HUDEP-2 (cell line): ENCODE measurements at regions not wholly inside any gene's neighbourhood (a gene's known extent, or its start where the extent isn't known, plus 50 kb on each side); places are given as distances from the start of the nearest gene placed in this dataset.
"Not testable (repeated sequence)": the region's sequence is repeated elsewhere in the genome, so short reads cannot be mapped to it uniquely, and the experiment has no call there.

Experiments used
- DNase-seq, 76 experiments: peaks; one replicate each; lab custom pipeline; 2025; ENCODE audit not compliant: unreplicated experiment in 76 of 76; lab: John Stamatoyannopoulos, UW

DNA sequence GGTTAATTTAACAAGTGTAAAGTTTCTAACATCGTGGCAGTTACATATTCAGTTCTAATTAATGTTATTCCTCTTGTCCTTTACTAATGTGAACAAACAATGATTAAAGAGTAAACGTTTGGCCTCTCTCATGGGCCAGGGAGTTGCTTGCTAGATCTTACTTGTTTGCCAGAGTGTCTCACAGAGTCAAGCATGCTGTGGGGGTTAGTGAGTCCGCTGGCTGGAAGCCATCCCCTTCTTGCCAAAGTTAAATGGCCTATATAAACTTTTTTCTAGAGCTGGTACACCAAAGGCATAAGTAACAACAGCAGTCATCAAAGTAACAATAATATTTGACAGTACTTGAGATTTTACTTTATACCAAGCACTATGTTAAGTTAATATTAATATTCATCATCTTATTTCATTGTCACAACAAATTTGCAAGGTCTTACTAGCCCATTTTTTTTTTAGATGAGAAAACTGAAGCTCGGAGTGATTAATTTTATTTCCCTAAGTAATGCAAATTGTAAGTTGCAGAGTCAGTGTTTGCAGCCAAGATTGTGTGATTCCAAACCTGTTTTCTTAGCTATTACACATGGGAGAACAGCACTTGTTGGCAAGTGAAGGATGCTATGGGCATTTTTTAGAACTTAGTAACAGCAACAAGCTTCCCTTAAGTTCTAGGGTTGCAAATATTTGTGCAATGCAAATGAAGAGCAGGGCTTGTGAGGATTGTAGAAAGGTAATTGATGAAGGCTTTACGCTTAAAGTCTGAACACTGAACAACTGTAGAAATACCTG is 224.5 kb downstream of the RFPL4B start:
- DNase-seq = peak in 2 of 76 experiments; percentile 2 to 12

DNA sequence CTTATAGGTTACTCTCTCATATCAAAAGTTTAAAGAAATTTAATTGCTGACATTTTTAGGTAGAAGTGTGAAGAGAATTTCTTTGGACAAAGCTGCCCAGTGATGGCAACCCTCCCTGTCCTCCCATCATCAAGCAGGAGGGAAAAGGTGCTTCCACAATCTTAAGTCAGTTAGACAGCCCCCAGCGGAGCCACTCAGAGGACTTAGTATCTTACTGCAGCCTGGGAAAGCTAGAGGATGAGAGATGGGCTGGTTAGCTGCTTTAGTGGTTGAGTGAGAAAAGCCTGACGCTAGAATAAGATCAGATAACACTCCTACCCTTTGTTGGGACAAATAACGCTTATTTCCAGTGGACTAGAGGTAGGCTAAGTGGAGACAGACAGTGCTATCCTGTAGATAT is 227.1 kb downstream of the RFPL4B start:
- DNase-seq = no peak

DNA sequence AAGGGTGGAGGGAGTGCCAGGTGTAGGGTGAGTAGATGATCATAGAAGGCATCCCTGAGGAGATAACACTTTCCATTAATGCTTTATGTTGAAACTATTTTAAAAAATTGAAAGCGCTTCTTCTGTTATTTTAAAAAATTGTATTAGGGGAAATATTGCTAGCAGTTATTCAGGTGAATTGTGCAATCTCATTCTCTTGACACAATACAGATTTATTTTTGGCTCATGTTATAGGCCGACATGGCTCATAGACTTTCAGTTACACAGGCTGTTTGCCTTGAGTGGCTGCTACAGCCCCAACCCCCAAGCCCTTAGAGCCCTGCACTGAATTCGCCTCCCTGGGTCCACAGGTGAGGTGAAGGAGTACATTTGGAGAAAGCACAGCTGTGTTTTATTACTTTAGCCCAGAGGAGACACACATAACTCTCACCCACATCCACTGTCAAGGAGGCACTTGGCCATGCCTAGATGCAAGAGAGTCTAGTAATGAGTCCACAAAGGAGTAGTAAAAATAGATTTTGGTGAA is 228.2 kb downstream of the RFPL4B start:
- DNase-seq = no peak

DNA sequence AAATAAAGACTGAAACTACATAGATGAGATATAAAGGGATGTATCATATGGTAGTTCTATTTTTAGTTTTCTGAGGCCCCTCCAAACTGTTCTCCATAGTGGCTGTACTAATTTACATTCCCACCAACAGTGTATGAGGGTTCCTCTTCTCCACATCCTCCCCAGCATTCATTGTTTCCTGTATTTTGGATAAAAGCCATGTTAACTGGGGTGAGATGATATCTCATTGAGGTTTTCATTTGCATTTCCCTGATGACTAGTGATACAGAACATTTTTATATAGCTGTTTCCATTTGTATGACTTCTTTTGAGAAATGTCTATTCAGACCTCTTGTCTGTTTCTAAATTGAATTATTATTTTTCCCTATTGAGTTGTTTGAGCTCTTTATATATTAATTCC is 229.3 kb downstream of the RFPL4B start:
- DNase-seq = peak in 1 of 76 experiments; percentile 9

DNA sequence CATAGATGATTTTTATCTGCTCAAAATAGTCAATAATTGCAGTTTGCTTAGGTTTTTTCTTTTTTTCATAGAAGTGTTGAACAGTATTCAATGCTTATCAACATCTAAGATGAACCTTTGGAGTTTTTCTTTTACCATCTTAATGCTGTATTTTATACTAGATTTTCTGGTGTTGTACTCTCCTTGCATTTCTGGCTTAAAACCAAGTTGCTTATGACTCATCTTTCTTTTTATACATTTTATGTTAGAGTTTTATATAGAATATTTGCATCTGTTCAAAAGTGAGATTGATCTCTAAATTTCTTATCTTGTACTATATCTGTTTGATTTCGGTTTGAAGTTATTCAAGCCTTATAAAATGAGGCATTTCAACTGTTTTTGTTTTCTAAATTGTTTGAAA is 232.5 kb downstream of the RFPL4B start:
- no peak for DNase-seq

DNA sequence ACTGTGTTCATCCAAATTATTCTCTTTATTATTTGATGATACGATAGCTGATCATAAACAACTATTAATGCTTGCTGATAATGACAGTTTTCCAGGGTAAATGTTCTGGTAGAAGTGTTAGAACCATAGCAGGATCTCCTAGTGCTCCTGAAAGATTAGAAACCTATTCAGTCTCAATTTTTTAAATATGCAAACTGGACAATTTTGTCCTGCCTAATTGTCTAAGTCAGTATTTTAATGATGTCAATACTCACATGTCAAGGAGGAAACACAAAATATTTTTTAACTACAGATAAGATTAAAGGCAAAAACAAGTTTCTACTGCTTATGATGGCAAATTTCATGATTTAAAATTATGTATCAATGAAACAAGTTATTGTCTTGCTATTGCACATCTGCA is 233.9 kb downstream of the RFPL4B start:
- DNase-seq = no peak

DNA sequence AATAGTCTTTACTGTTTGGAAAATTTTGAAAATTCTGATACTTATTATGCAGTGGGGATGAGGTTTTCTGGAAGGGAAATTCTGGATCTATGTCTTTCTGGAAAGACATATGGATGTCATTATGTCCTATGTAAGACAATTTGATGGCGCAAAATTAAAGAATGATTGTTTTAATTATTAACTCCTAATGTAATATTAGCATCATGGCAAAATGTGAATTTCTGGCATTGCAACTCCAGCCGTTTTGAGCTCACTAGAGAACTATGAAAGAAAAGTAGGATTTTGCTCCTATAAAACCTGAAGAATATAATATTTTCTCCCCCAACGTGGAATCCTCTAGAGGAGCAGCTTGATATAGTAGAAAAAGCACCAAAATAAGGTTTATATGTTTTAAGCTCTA is 243.2 kb downstream of the RFPL4B start:
- no peak for DNase-seq

DNA sequence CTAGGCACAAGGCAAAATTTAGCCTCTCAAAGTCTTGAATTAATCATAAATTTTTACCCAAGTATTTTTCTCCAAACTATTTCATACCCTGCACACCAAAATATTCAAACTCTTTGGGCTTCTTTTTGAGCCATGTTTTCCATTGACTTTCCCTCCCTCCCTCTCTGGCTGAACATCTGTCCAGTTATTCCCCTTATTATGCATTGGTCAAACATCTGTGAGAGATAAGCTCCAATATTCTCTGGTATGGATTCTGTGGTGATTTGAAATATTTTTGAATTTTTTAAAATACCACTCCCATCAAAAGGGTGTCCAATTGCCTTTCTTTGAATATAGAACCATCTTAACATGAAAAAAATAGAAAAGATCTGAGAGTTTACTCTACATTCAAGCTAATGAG is 244.2 kb downstream of the RFPL4B start:
- no peak for DNase-seq

DNA sequence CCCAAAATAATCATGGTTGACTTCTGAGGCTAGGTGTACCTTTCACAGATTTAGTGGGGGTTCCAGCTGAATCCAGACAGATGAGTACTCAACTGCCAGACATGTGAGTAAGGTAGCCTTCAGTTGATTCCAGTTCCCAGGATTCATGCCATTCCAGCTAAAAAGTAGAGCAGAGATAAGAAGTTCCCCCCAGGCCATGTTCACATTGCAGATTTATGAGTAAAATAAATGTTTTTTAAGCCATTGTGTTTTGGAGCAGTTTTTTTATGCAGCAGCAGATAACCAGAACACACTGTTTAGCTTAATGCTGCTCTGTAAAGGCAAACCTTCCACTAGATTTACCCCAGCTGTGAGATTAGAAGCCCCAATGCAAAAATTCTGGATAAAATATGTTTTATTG is 245.0 kb downstream of the RFPL4B start:
- no peak for DNase-seq

DNA sequence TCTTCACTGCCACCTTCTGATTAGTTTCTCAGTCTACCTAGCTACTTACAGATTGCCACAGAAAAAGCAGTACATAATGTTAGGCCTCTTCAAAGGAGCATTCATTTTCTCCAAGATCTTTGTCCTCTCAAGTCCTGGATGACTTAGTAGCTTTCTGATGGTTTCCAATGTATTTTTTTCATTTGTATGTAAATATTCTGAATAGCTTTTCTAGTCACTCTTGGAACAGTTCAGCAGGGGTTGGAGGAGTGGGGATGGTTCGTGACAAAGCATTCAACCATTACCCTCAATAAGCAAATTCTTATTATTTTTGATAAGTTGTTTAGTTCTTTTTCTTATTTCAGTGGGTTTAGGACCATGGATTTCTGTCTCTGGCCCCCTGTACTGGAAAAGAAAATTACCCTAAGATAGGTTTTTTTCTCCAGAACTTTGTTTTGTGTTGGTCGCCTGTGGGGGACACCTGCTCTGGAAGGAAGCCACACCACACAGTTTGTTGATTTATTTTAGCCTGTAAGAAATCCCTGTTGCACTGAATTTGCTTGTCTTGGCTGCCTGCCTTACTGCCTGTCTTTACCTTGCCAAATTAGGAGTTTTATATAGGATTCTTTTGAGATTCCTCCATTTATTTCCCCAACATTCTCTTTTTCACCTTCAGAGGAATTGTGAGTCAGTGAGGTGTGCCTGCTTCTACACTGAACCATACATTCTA is 247.9 kb downstream of the RFPL4B start:
- no peak for DNase-seq

DNA sequence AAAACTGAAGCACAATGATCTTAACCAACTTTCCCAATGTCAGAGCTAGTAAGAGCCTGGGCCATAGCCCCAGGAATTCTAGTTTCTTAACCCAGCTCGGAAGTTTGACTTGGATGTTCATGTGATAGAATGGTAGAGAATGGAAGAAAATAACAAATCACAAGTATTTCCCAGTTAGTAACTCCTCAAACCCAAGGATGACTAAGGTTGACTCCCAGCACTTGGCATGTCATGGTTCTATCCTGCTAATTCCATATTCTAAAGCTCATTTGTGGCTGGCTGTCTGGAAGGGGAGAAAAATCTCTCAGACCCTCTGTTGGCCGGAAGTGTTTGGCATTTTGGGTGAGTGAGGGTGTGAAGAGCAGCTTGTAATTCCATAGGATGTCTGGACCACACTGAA is 248.7 kb downstream of the RFPL4B start:
- DNase-seq = no peak

DNA sequence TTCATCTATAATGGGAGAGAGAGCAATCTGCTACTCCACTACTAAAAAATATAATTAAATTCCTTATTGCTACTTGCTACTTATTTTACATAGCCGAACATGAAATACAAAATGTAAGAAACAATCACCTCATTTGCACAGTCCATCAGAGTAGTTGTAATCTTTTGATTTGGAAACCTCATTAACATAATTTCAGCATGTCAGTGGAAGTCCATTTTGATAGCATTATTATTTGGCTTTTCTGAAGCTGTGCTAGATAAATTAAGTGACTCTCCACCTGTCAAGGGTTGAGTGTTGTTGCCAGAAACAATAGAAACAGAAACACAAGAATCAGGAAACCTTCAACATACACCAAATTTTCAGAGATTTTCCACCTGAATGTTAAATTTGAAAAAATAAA is 250.0 kb downstream of the RFPL4B start:
- DNase-seq = no peak

DNA sequence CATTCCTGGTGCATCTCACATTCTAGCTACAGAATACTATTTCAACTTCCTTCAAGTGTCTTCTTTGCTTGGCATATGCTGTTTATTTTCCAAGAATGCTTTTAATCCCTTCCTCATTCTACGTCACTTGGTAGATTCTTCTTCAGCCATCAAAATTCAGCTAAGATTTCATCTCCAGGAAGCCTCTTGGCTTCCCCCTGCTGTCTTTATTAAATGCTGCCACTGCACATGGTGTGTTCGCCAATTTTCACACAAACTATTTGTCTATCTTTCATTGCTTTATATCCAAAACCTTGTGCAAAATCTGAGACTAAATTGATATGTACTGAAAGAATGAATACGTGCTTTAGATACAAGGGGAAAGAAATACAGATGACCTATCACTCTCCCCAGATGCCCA is 253.0 kb downstream of the RFPL4B start:
- no peak for DNase-seq

DNA sequence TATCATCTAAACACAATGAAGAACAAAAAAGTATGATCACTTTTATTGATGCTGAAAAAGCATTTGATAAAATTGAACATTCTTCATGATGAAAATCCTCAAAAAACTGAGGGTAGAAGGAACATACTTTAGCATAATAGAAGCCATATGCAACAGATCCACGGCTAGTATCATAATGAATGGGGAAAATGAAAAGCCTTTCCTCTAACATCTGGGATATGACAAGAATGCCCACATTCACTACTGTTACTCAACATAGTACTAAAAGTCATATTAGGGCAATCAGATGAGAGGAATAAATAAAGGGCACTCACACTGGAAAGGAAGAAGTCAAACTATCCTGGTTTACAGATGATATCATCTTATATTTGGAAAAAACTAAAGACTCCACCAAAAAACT is 256.6 kb downstream of the RFPL4B start:
- DNase-seq = no peak

DNA sequence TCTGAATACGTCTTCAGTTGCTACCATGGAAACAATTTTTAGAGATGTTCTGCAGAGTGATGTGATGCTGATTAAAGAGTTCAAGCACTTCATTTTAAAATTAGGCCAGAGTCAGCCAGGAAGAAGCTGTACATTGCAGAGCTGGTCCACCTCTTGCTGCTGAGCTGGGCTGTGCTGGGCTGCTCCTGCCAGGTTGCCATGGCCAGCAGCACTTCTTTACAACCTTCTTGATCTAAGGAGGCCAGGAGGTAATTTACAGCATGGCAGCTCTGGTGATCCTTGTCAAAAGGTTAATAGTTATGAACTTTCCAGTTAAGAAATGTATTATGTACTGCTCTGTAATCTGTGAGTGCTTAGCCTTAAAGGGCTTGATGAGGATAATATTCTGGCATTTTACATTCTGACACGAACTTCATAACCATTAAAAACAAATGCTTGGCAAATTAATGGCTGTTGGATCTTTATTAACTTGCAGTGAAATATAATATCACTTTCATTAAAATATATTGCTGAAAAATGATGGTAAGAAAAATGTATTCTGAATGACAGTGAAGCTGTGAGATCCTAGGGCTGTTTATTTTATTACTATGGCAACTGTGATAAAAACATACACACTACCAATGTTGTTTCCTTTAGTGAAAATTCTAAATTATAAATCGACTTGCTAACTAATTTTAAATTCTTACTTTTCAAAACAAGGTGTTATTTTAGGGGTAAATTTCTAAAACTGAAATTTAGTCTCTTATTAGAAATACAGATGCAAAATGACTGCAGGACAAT is 259.7 kb downstream of the RFPL4B start:
- DNase-seq = no peak

DNA sequence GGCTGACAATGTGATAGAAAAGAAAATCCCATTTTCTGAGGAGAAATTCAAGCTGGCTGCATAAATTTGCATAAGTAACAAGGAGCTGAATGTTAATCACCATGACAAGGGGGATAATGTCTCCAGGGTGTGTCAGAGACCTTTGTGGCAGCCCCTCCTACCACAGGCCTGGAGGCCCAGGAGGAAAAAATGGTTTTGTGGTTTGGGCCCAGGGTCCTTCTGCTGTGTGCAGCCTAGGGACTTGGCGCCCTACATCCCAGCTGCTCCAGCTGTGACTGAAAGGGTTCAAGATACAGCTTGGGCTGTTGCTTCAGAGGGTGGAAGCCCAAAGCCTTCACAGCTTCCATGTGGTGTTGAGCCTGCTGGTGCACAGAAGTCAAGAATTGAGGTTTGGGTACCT is 261.8 kb downstream of the RFPL4B start:
- DNase-seq = not testable (repeated sequence)

DNA sequence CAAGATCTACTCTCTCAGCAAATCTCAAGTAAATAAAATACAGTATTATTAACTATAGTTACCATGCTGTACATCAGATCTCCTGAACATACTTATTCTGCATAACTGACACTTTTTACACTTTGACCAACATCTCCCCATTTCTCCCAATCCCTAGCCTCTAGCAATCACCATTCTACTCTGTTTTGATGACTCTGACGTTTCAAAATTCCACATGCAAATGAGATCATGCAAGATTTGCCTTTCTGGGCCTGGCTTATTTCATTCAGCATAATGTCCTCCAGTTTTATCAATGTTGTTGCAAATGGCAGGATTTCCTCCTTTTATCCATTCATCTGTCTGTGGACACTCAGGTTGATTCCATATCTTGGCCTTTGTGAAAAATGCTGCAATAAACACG is 266.3 kb downstream of the RFPL4B start:
- no peak for DNase-seq

DNA sequence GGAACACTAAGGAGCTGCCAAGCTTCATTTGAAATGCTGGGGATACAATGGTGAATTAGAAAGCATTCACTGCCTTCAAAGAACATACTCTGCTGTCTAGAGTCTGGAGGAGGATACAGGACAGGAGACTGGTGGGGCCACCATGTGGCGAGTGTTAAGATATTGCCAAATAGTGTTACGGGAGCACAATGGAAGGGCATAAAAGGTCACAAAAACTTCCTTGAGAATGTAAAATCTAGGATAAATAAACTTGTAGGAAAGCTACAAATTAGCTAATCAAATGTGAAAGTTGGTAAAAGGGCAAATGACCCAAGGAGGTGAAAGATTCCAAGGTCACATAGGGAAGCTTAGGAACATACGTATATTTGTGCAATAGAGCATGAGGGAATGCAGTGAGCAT is 271.7 kb downstream of the RFPL4B start:
- peak in 14 of 76 experiments; percentile 7 to 45 (median 20) for DNase-seq

DNA sequence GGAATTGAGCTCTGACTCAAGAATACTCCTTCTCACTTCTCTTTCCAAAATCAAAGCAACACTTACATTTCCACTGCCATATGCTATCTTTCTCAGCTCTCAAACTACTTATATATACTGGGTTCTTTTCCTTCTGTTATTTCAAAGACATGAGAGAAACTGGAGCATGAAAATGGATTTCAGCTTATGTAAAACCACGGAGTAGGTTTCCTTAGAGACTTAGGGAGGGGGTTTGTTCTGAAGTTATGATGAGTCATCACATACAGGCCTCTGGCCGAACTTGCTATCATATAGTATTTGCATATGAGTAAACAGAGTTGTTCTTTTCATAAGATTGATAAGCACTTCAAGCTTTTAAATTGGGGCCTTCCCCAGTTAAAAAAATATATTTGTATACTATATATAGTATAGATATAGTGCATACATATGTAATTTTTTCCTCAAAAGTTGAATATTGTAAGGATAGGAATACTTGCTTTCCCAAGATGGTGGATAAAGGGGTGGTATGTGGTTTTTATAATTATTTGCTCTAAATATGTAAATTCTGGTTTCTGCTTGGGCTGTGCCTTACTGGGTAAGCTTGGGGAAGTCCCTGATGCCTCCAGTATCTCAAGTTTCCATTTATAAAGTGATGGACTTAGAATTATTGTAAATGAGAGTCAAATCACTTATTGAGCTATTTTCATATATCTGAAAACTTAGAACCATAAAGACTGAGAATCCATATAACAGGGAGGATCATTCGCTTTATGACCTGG is 273.9 kb downstream of the RFPL4B start:
- DNase-seq = peak in 17 of 76 experiments; percentile 5 to 48 (median 23)

DNA sequence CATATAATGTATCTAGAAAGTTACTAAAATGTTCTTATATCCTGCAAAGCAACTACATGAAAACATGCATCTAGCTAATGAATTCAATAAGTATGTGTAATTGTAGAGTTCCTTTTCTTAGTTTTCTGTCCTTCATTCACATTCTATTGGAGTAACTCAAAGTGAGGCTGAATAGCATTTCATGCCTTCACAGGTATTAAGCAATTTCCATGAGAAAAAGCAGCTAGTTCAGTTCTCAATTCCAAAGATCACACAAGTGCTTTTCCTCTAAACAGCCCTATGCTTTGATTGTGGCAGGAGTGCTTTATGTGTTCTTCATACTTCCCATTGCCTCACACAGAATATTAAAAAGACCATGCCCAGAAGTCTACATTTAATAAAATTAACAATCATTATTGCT is 274.9 kb downstream of the RFPL4B start:
- no peak for DNase-seq
